HEK293 (cell line): ENCODE measurements at regions not wholly inside any gene's neighbourhood (a gene's known extent, or its start where the extent isn't known, plus 50 kb on each side); places are given as distances from the start of the nearest gene placed in this dataset.

ENCODE experiments used
- CTCF ChIP-seq: fragments of 450-650 bp; formaldehyde crosslinking; IDR thresholded peaks from 2 replicates; pipeline ENCODE4 v1.5.1; 2016; ENCODE audit warnings: missing biosample characterization, missing genetic modification characterization
- PBX3 ChIP-seq: sonication (generic); formaldehyde crosslinking; IDR thresholded peaks from 2 replicates; pipeline ENCODE4 v1.8.1; 2022; ENCODE audit warnings: mild to moderate bottlenecking, moderate library complexity, missing genetic modification reagents
- YY1 ChIP-seq: fragments of 450-650 bp; formaldehyde crosslinking; IDR thresholded peaks from 2 replicates; pipeline ENCODE4 v1.5.1; 2018; ENCODE audit warnings: missing biosample characterization, missing genetic modification characterization
- ZNF138 ChIP-seq: fragments of 450-650 bp; formaldehyde crosslinking; IDR thresholded peaks from 2 replicates; pipeline ENCODE4 v1.5.1; 2016; ENCODE audit warnings: missing biosample characterization, missing genetic modification characterization, borderline replicate concordance
- ZNF140 ChIP-seq: fragments of 450-650 bp; formaldehyde crosslinking; IDR thresholded peaks from 2 replicates; pipeline ENCODE4 v1.5.1; 2016; ENCODE audit warnings: missing biosample characterization, missing genetic modification characterization
- ZNF146 ChIP-seq: fragments of 450-650 bp; formaldehyde crosslinking; IDR thresholded peaks from 2 replicates; pipeline ENCODE4 v1.5.1; 2016; ENCODE audit warnings: missing biosample characterization, missing genetic modification characterization
- ZNF311 ChIP-seq: fragments of 450-650 bp; formaldehyde crosslinking; IDR thresholded peaks from 2 replicates; pipeline ENCODE4 v1.5.1; 2017; ENCODE audit warnings: missing biosample characterization, missing genetic modification characterization, borderline replicate concordance
- ZNF664 ChIP-seq: fragments of 450-650 bp; formaldehyde crosslinking; IDR thresholded peaks from 2 replicates; pipeline ENCODE4 v1.5.1; 2016; ENCODE audit warnings: missing biosample characterization, missing genetic modification characterization

GRCh38 chr14:22289570-22289969 is 299.5 kb downstream of the DAD1 start:
- TF ChIP-seq ZNF664 (tag by site-specific recombination): no peak
- no peak for TF ChIP-seq YY1 (tag by site-specific recombination)
- TF ChIP-seq ZNF140 (tag by site-specific recombination): no peak
- no peak for TF ChIP-seq CTCF (tag by site-specific recombination)
- no peak for TF ChIP-seq PBX3 (CRISPR knock-in tag)
- no peak for TF ChIP-seq ZNF311 (tag by site-specific recombination)
- no peak for TF ChIP-seq ZNF146 (tag by site-specific recombination)
- TF ChIP-seq ZNF138: no peak
